ENCODE measurements at regions not wholly inside any gene's neighbourhood (a gene's known extent, or its start where the extent isn't known, plus 50 kb on each side); places are given as distances from the start of the nearest gene placed in this dataset.

DNA sequence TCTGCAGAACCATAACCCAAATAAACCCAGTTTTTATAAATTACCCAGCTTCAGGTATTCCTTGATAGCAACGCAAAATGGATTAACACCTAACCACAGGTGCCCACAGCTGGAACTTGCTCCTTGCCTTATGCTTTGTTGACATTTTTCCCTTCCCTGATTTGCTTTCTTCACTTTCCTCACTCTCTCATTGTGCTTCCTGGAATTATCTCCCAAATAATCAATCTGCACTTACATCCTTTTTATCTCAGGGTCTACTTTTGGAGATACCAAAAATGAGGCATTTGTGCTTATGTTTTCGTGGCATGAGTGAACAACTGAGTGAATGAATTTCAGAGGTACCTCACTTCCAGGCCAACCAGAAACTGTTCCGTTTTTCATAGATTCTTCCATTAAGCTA, 374.3 kb downstream of the DOK5 start:
- Mint-ChIP-seq H3K4me1 (no peaks in the 10 kb centered on the region), H3K36me3 (no peaks in the 10 kb centered on the region), H3K27ac (no peak overlapping the region), H3K9me3 (no peaks in the 10 kb centered on the region), H3K4me3 (no peak overlapping the region), H3K27me3 (ENCODE audit: low read depth) (peaks cover 10% of the 10 kb centered on the region)
- no peak for DNase-seq (ENCODE audit: low spot score in 2 of 2, unreplicated experiment in 2 of 2)
- TF ChIP-seq, protein P1, sequence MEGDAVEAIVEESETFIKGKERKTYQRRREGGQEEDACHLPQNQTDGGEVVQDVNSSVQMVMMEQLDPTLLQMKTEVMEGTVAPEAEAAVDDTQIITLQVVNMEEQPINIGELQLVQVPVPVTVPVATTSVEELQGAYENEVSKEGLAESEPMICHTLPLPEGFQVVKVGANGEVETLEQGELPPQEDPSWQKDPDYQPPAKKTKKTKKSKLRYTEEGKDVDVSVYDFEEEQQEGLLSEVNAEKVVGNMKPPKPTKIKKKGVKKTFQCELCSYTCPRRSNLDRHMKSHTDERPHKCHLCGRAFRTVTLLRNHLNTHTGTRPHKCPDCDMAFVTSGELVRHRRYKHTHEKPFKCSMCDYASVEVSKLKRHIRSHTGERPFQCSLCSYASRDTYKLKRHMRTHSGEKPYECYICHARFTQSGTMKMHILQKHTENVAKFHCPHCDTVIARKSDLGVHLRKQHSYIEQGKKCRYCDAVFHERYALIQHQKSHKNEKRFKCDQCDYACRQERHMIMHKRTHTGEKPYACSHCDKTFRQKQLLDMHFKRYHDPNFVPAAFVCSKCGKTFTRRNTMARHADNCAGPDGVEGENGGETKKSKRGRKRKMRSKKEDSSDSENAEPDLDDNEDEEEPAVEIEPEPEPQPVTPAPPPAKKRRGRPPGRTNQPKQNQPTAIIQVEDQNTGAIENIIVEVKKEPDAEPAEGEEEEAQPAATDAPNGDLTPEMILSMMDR (IDR thresholded peaks at IDR 0.05; ENCODE audit: unreplicated experiment), result no peak

DNA sequence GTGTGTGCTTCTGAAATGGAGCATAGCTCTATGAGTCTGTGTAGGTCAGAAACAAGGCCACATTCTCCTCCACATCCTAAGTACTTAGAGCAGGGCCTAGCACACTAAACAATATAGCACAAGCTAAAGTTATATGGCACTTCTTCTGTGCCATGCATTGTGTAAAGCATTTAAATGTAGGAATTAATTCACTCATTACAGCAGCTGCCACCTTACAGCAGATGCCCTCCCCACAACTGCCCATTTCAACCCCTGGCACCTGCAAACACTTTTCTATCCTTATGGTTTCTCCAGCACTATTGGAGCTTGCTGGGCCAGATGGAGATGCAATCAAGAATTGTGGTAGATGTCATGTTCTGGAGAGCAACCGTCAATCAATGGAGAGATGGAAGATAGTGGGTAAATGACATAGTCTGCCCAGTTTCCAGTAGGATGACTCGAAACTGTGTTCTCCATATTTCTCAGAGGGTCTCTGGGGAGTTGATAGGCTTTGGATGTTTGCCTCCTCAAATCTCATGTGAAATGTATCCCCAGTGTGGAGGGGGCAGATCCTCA, 373.7 kb downstream of the DOK5 start:
- no peak for DNase-seq (ENCODE audit: low spot score in 2 of 2, unreplicated experiment in 2 of 2)
- no peaks in the 10 kb centered on the region for H3K36me3 Mint-ChIP-seq
- H3K27me3 Mint-ChIP-seq (ENCODE audit: low read depth), result peaks cover 15% of the 10 kb centered on the region
- H3K9me3 Mint-ChIP-seq, result no peaks in the 10 kb centered on the region
- H3K4me1 Mint-ChIP-seq, result no peaks in the 10 kb centered on the region
- TF ChIP-seq, protein P1 (IDR thresholded peaks at IDR 0.05; ENCODE audit: unreplicated experiment), result no peak
- no peak overlapping the region for H3K4me3 Mint-ChIP-seq
- no peak overlapping the region for H3K27ac Mint-ChIP-seq

DNA sequence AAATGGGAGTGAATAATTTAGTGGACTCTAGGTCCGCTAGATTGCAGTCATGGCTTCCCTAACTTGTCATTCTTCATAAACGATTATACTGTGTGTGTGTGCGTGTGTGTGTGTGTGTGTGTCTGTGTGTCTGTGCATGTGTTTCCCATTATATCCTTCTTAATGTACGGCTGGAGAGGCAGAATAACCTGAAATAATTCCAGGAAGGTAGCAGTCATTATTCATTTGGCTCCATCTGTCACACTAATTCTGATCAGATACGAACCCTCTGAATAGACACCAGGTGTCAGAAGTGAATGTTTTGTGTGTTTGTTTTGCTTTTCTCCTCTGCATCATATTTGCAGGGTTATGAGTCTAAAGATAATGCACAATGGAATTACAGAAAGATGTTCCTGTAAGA, 372.9 kb downstream of the DOK5 start:
- Mint-ChIP-seq H3K4me3 (no peak overlapping the region), H3K27ac (no peak overlapping the region), H3K4me1 (no peaks in the 10 kb centered on the region), H3K27me3 (ENCODE audit: low read depth) (peaks cover 18% of the 10 kb centered on the region), H3K36me3 (no peaks in the 10 kb centered on the region), H3K9me3 (no peaks in the 10 kb centered on the region)
- DNase-seq (ENCODE audit: low spot score in 2 of 2, unreplicated experiment in 2 of 2), result no peak
- TF ChIP-seq, protein P1 (IDR thresholded peaks at IDR 0.05; ENCODE audit: unreplicated experiment), result no peak

DNA sequence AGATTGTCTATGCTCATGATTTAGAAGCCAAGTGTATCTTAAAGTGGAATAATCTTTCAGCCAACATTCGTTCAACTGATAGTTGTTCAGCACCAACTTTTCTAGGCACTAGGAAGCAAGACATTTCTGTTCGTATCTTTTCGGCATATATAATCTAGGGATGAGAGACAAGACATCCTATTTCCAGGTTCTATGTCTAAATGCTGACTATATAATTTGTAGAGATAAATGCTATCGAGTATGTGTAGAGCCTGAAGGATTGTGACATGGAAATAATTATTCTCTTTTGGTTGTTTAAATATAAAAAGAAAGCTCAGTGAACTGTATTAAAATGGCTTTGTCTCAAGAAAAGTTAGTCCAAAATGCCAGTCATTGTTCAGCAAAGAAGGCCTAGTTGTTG, 371.6 kb downstream of the DOK5 start:
- Mint-ChIP-seq H3K27ac (no peak overlapping the region), H3K4me3 (no peak overlapping the region), H3K27me3 (ENCODE audit: low read depth) (peaks cover 16% of the 10 kb centered on the region), H3K36me3 (no peaks in the 10 kb centered on the region), H3K9me3 (no peaks in the 10 kb centered on the region), H3K4me1 (no peaks in the 10 kb centered on the region)
- no peak for DNase-seq (ENCODE audit: low spot score in 2 of 2, unreplicated experiment in 2 of 2)
- TF ChIP-seq, protein P1 (IDR thresholded peaks at IDR 0.05; ENCODE audit: unreplicated experiment), result no peak

DNA sequence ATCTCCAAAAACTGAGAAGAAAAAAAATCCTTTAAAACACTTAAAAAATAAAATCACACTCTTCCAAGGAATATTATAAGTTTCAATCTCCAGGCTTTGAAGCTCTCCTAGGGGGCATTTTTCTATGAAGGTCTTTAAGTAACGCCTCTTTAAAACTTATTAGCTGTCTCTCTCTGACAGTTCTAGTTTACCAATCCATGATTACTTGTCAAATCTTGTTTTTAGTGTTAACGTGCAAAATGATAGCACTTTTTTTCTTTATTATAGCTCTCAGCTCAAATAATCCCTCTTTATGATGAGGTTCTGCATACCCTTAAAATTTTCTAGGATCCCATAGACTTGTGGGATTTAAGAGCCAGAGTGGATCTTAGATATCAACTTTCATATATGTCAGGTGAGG, 369.0 kb downstream of the DOK5 start:
- TF ChIP-seq, protein P1 (IDR thresholded peaks at IDR 0.05; ENCODE audit: unreplicated experiment), result no peak
- Mint-ChIP-seq H3K27ac (no peak overlapping the region), H3K36me3 (no peaks in the 10 kb centered on the region), H3K9me3 (no peaks in the 10 kb centered on the region), H3K4me3 (no peak overlapping the region), H3K27me3 (ENCODE audit: low read depth) (peaks cover 20% of the 10 kb centered on the region), H3K4me1 (no peaks in the 10 kb centered on the region)
- no peak for DNase-seq (ENCODE audit: low spot score in 2 of 2, unreplicated experiment in 2 of 2)

DNA sequence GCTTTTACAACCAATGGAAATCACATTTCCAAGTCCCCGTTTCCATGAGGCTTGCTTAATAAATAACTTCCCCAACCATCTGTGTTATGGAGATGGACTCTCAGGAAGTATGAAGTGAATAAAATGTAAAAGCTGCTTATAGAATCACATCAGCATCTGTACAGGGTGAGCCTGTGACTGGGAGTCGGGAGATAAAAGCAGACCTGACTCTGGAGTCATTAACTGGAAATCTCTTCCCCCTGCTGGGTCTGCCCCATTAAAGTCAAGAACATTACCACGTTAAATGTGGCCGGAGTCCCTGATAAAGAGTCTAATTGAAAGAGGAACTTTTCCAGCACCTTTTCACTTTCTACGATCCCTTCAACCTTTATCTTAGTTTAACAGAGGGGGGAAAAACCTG, 368.5 kb downstream of the DOK5 start:
- peaks cover 20% of the 10 kb centered on the region for H3K27me3 Mint-ChIP-seq (ENCODE audit: low read depth)
- TF ChIP-seq, protein P1 (IDR thresholded peaks at IDR 0.05; ENCODE audit: unreplicated experiment), result no peak
- H3K4me3 Mint-ChIP-seq, result no peak overlapping the region

More for the DNA sequence above, 368.5 kb downstream of the DOK5 start:
- Mint-ChIP-seq H3K27ac (no peak overlapping the region), H3K36me3 (no peaks in the 10 kb centered on the region), H3K4me1 (no peaks in the 10 kb centered on the region), H3K9me3 (no peaks in the 10 kb centered on the region)
- no peak for DNase-seq (ENCODE audit: low spot score in 2 of 2, unreplicated experiment in 2 of 2)

Data from mesothelial cell of epicardium (in vitro differentiated cells).